Smooth muscle cell (in vitro differentiated cells): ENCODE measurements at regions not wholly inside any gene's neighbourhood (a gene's known extent, or its start where the extent isn't known, plus 50 kb on each side); places are given as distances from the start of the nearest gene placed in this dataset.

Experiments
- DNase-seq: peaks from one replicate; lab custom pipeline; 2025; ENCODE audit not compliant: unreplicated experiment; lab: John Stamatoyannopoulos, UW
- H2AFZ ChIP-seq: fragments of 200-600 bp; sonication (generic); 2 replicates; pipeline ENCODE4 v1.6.0; 2016; ENCODE audit warnings: antibody characterized with exemption, low read depth, mild to moderate bottlenecking
- H3F3A ChIP-seq: fragments of 200-600 bp; sonication (generic); 2 replicates; pipeline ENCODE4 v1.6.0; 2017; ENCODE audit warnings: antibody characterized with exemption, low read depth
- H3K27ac ChIP-seq: fragments of 200-600 bp; sonication (generic); 2 replicates; pipeline ENCODE4 v1.5.1; 2016; ENCODE audit warnings: low read depth, mild to moderate bottlenecking
- H3K27me3 ChIP-seq: fragments of 200-600 bp; sonication (generic); 2 replicates; pipeline ENCODE4 v1.6.1; 2016; ENCODE audit warnings: low read depth, mild to moderate bottlenecking
- H3K36me3 ChIP-seq: fragments of 200-600 bp; sonication (generic); 2 replicates; pipeline ENCODE4 v1.5.1; 2016; ENCODE audit warnings: low read depth
- H3K4me1 ChIP-seq: fragments of 200-600 bp; sonication (generic); 2 replicates; pipeline ENCODE4 v1.5.1; 2016; ENCODE audit warnings: low read depth
- H3K4me2 ChIP-seq: fragments of 200-600 bp; sonication (generic); 2 replicates; pipeline ENCODE4 v1.6.0; 2016; ENCODE audit warnings: mild to moderate bottlenecking
- H3K4me3 ChIP-seq: fragments of 200-600 bp; sonication (generic); 2 replicates; pipeline ENCODE4 v1.5.1; 2016; ENCODE audit warnings: mild to moderate bottlenecking
- H3K79me2 ChIP-seq: fragments of 200-600 bp; sonication (generic); 2 replicates; pipeline ENCODE4 v1.6.0; 2016; ENCODE audit warnings: low read depth, mild to moderate bottlenecking
- H3K9ac ChIP-seq: fragments of 200-600 bp; sonication (generic); 2 replicates; pipeline ENCODE4 v1.6.0; 2016; ENCODE audit warnings: low read depth
- H3K9me3 ChIP-seq: fragments of 200-600 bp; sonication (generic); replicated peaks from 2 replicates; pipeline ENCODE4 v1.5.1; 2016; ENCODE audit warnings: low read depth
- H4K20me1 ChIP-seq: fragments of 200-600 bp; sonication (generic); 2 replicates; pipeline ENCODE4 v1.6.0; 2016; ENCODE audit warnings: low read depth
- CTCF ChIP-seq: fragments of 200-600 bp; sonication (generic); IDR thresholded peaks from 2 replicates; pipeline ENCODE4 v1.5.1; 2017; ENCODE audit warnings: borderline replicate concordance, mild to moderate bottlenecking, antibody characterized with exemption; ENCODE audit not compliant: insufficient read depth, poor library complexity, severe bottlenecking
- WGBS: methylation state at CpG from one replicate; pipeline ENCODE4 v1.1.7; 2016; ENCODE audit warnings: low lambda C conversion rate; 5-methylcytosine and 5-hydroxymethylcytosine counted together

- Histone ChIP-seq H3K4me2 (no peak overlapping the region), H3K79me2 (no peaks in the 10 kb centered on the region), H3F3A (no peaks in the 10 kb centered on the region), H3K4me3 (no peak overlapping the region), H3K36me3 (no peaks in the 10 kb centered on the region), H3K27ac (no peak overlapping the region), H3K9me3 (no peaks in the 10 kb centered on the region), H4K20me1 (no peaks in the 10 kb centered on the region), H2AFZ (no peak overlapping the region), H3K9ac (no peak overlapping the region), H3K27me3 (no peaks in the 10 kb centered on the region), H3K4me1 (no peaks in the 10 kb centered on the region)
- TF ChIP-seq CTCF = no peak
- 79% methylated on average over 2 of the region's 2 CpGs for WGBS
- DNase-seq = no peak
These were observed 538.1 kb upstream of the TBL1XR1 start for GRCh38 chr3:177735431-177735830.

DNA sequence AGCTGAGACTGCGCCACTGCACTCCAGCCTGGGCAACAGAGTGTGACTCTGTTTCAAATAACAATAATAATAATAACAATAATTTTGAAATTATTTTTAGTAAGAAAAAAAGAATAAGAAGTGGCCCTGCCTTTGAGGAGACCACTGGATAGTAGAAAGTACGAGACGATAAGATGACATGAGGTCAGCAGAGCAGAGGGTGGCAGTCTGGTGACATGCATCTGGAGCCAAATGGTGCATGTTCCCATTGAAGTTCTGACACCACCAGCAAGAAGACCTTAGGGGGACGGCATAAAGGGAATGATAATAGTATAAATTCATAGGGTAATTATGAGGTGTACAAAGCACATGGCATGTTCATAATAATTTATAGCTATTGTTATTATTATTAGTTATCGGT is 542.2 kb upstream of the TBL1XR1 start:
- 97% methylated on average over 5 of the region's 5 CpGs for WGBS
- H3F3A ChIP-seq = no peaks in the 10 kb centered on the region
- no peak for DNase-seq

DNA sequence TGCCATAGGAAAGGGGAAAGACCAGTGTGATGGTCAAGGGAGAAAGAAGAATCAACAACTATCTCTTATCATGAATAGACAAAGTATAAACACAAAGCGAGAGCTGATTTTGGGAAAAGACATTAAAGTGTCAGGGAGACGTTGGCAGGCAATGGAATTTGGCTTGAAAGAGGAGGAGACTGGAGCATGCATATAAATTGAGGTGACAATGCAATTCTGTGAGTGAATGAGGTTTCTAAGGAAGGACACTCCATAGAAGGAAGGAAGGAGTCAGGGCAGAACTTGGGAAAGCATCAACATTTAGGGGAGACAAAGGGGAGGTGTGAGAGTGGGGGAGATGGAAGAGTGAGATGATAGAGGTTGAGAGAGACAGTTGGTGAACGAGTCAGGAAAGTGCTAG is 543.0 kb upstream of the TBL1XR1 start:
- H3K9me3 ChIP-seq = no peaks in the 10 kb centered on the region
- H3K4me1 ChIP-seq = no peaks in the 10 kb centered on the region
- H4K20me1 ChIP-seq = no peaks in the 10 kb centered on the region
- TF ChIP-seq CTCF = no peak
- DNase-seq = no peak
- no peak overlapping the region for H2AFZ ChIP-seq
- H3K4me2 ChIP-seq = no peak overlapping the region
- no peak overlapping the region for H3K27ac ChIP-seq
- H3K36me3 ChIP-seq = no peaks in the 10 kb centered on the region
- WGBS = 46% methylated on average over 3 of the region's 3 CpGs
- H3K4me3 ChIP-seq = no peak overlapping the region
- H3K9ac ChIP-seq = no peak overlapping the region
- H3K79me2 ChIP-seq = no peaks in the 10 kb centered on the region
- no peaks in the 10 kb centered on the region for H3K27me3 ChIP-seq
- peaks cover 3% of the 10 kb centered on the region for H3F3A ChIP-seq

More for the DNA sequence above, 542.2 kb upstream of the TBL1XR1 start:
- no peak overlapping the region for H3K9ac ChIP-seq
- H3K27ac ChIP-seq = no peak overlapping the region
- H3K4me2 ChIP-seq = no peak overlapping the region
- no peaks in the 10 kb centered on the region for H3K79me2 ChIP-seq
- no peaks in the 10 kb centered on the region for H4K20me1 ChIP-seq
- no peak for TF ChIP-seq CTCF
- no peak overlapping the region for H3K4me3 ChIP-seq
- no peaks in the 10 kb centered on the region for H3K4me1 ChIP-seq
- H3K36me3 ChIP-seq = no peaks in the 10 kb centered on the region
- H3K9me3 ChIP-seq = no peaks in the 10 kb centered on the region
- no peaks in the 10 kb centered on the region for H3K27me3 ChIP-seq
- no peak overlapping the region for H2AFZ ChIP-seq

- 86% methylated on average over 4 of the region's 4 CpGs for WGBS
- H3K4me3 ChIP-seq = no peak overlapping the region
- no peaks in the 10 kb centered on the region for H3K36me3 ChIP-seq
- no peaks in the 10 kb centered on the region for H3K27me3 ChIP-seq
- H3F3A ChIP-seq = peaks cover 12% of the 10 kb centered on the region
- no peak overlapping the region for H3K4me2 ChIP-seq
- no peak for TF ChIP-seq CTCF
- H4K20me1 ChIP-seq = no peaks in the 10 kb centered on the region
- H2AFZ ChIP-seq = no peak overlapping the region
- H3K79me2 ChIP-seq = no peaks in the 10 kb centered on the region
- H3K4me1 ChIP-seq = peaks cover 12% of the 10 kb centered on the region
- H3K9ac ChIP-seq = no peak overlapping the region
- DNase-seq = no peak
- H3K9me3 ChIP-seq = no peaks in the 10 kb centered on the region
- H3K27ac ChIP-seq = no peak overlapping the region
These were observed 545.0 kb upstream of the TBL1XR1 start for GRCh38 chr3:177742273-177742672.
